NT2/D1 (cell line): ENCODE measurements at regions not wholly inside any gene's neighbourhood (a gene's known extent, or its start where the extent isn't known, plus 50 kb on each side); places are given as distances from the start of the nearest gene placed in this dataset.

Experiments
- DNase-seq: peaks from one replicate; pipeline ENCODE4 v3.0.0-alpha.2; 2011; ENCODE audit warnings: low read depth, low spot score
- H3K27me3 ChIP-seq: 2 replicates; pipeline ENCODE4 v1.6.0; 2011; ENCODE audit warnings: mild to moderate bottlenecking; ENCODE audit not compliant: insufficient read length, insufficient read depth
- H3K36me3 ChIP-seq: 2 replicates; pipeline ENCODE4 v1.6.1; 2011; ENCODE audit warnings: mild to moderate bottlenecking, low read length, mixed read lengths; ENCODE audit not compliant: insufficient read depth, insufficient read length
- H3K4me1 ChIP-seq: 2 replicates; pipeline ENCODE4 v1.5.1; 2011; ENCODE audit not compliant: insufficient read depth, insufficient read length
- H3K4me3 ChIP-seq: 2 replicates; pipeline ENCODE4 v1.5.1; 2011; ENCODE audit warnings: low read depth; ENCODE audit not compliant: insufficient read length
- H3K9ac ChIP-seq: 2 replicates; pipeline ENCODE4 v1.6.0; 2011; ENCODE audit warnings: low read depth; ENCODE audit not compliant: insufficient read length
- H3K9me3 ChIP-seq: 2 replicates; pipeline ENCODE4 v1.5.1; 2011; ENCODE audit warnings: mild to moderate bottlenecking, low read length; ENCODE audit not compliant: insufficient read depth
- SUZ12 ChIP-seq: IDR thresholded peaks from 2 replicates; pipeline ENCODE4 v1.6.1; 2011; ENCODE audit not compliant: insufficient read length, insufficient read depth; ENCODE audit errors: extremely low read depth
- YY1 ChIP-seq: IDR thresholded peaks from 2 replicates; pipeline ENCODE4 v1.6.1; 2011; ENCODE audit not compliant: insufficient read length, insufficient read depth
- ZNF274 ChIP-seq: IDR thresholded peaks from 2 replicates; pipeline ENCODE4 v1.6.1; 2011; ENCODE audit warnings: mild to moderate bottlenecking, low read depth, low read length

DNA sequence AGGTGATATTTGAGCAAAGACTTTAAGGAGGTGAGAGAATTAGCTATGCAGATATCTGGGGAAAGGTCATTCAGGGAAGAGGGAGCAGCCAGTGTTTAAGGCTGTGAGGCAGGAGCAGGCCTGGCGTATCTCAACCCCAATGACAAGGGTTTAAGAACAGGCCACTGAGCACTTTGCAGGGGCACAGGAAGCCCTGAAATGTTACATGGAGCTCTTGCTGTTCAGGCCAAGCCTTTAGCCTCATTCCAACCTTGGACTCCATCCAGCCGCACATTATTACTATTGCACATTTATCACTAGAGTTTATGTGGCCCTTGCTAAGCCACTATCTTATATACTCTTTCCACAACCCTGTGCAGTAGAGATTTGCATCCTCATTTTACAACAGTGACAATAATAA, 114.0 kb downstream of the EFNB1 start:
- H3K4me1 ChIP-seq = peaks cover 3% of the 10 kb centered on the region
- no peak overlapping the region for H3K4me3 ChIP-seq
- no peak for DNase-seq
- no peaks in the 10 kb centered on the region for H3K9me3 ChIP-seq
- H3K36me3 ChIP-seq = no peaks in the 10 kb centered on the region
- no peak for TF ChIP-seq ZNF274
- H3K9ac ChIP-seq = no peak overlapping the region
- H3K27me3 ChIP-seq = no peaks in the 10 kb centered on the region

DNA sequence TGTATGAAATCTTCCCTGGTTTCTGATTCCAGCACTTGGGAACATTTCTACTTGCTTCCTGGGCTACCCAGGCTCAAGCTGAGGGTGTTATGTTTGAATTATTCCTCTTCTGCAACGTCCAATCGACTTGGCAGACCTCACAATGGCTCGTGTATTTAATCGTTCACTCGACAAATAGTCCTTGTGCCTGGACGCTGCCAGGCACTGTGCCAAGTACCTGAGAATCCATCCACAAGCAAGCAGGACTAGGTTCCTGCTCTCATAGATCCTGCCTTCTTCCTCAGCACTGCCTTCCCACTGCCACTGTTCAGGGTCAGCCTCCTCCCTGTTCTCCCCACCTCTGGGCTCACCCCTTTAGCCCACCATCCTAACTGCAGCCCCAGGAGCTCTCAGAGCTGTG, 113.3 kb downstream of the EFNB1 start:
- no peaks in the 10 kb centered on the region for H3K36me3 ChIP-seq
- DNase-seq = no peak
- H3K9me3 ChIP-seq = no peaks in the 10 kb centered on the region
- TF ChIP-seq SUZ12 (no peak), ZNF274 (no peak), YY1 (no peak)
- H3K4me3 ChIP-seq = no peak overlapping the region
- peaks cover 3% of the 10 kb centered on the region for H3K4me1 ChIP-seq
- no peak overlapping the region for H3K9ac ChIP-seq
- H3K27me3 ChIP-seq = no peaks in the 10 kb centered on the region

DNA sequence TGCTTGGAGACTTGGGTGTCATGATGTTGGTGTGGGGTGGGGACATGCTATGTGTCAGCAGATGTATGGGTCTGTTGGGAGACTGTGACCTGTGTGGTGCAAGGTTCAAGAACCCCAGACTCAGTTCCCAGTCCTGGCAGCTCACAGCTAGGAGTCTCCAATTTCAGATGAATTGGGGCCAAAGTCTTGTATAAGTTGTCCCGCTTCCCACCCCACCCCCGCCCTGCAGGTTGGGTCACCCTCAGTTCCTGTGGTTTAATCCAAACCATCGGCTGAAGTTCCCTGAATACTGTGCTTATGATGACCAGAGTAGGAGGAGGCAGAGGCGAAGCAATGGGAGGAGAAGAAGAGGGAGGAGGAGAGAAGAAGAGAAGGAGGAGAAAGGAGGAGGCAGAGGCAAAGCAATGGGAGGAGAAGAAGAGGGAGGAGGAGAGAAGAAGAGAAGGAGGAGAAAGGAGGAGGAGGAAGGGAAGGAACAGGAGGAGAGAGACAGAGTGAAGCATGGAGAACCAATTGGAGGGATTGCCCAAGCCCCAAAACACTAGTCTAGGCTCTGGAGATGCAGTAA, 112.6 kb downstream of the EFNB1 start:
- Histone ChIP-seq H3K9ac (no peak overlapping the region), H3K36me3 (no peaks in the 10 kb centered on the region), H3K4me1 (peaks cover 3% of the 10 kb centered on the region), H3K4me3 (no peak overlapping the region), H3K27me3 (no peaks in the 10 kb centered on the region), H3K9me3 (no peaks in the 10 kb centered on the region)
- TF ChIP-seq SUZ12 (no peak), YY1 (no peak), ZNF274 (no peak)
- no peak for DNase-seq

DNA sequence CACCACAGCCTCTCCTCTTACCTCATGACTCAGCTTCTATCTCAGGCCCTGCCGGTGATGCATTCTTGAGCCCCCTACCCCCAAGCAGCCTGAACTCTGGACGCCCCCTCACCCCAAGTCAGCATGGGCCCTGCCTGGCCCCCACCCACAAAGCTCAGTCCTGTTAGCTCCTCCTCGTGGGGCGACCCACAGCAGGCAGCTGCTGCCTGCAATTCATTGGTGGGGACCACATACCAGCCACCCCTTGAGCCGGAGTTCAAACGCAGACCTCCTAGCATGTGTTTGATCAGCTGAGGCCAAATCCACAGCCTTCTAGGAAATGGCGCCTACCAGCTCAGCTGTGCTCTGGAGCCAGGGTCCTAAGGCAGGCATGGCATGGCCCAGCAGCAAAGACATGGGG, 111.8 kb downstream of the EFNB1 start:
- H3K9me3 ChIP-seq = no peaks in the 10 kb centered on the region
- no peak overlapping the region for H3K9ac ChIP-seq
- peaks cover 3% of the 10 kb centered on the region for H3K4me1 ChIP-seq
- TF ChIP-seq ZNF274 (no peak), SUZ12 (no peak), YY1 (no peak)
- H3K36me3 ChIP-seq = no peaks in the 10 kb centered on the region
- DNase-seq = no peak
- H3K27me3 ChIP-seq = no peaks in the 10 kb centered on the region
- no peak overlapping the region for H3K4me3 ChIP-seq

DNA sequence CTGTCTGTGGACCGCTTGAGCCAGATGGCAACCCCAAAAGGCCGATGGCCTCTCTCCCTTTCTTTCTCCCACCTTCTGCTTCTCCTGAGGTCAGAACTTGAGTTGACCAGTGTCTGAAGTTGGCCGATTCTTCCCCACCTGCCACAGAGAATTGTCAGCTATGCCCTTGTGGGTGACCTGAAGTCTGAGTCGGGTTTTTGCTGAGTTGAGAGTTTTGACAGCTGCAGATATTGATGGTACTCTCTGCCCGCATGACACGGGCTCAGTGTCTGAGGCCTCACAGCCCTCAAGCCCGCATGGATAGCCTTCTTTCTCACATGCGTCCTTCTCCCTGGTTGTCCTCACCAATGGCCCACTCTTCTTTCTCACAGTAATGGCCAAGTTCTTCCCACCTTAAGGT, 111.0 kb downstream of the EFNB1 start:
- Histone ChIP-seq H3K4me3 (no peak overlapping the region), H3K27me3 (no peaks in the 10 kb centered on the region), H3K9ac (no peak overlapping the region), H3K36me3 (no peaks in the 10 kb centered on the region), H3K4me1 (peaks cover 3% of the 10 kb centered on the region), H3K9me3 (no peaks in the 10 kb centered on the region)
- no peak for TF ChIP-seq ZNF274
- DNase-seq = no peak

DNA sequence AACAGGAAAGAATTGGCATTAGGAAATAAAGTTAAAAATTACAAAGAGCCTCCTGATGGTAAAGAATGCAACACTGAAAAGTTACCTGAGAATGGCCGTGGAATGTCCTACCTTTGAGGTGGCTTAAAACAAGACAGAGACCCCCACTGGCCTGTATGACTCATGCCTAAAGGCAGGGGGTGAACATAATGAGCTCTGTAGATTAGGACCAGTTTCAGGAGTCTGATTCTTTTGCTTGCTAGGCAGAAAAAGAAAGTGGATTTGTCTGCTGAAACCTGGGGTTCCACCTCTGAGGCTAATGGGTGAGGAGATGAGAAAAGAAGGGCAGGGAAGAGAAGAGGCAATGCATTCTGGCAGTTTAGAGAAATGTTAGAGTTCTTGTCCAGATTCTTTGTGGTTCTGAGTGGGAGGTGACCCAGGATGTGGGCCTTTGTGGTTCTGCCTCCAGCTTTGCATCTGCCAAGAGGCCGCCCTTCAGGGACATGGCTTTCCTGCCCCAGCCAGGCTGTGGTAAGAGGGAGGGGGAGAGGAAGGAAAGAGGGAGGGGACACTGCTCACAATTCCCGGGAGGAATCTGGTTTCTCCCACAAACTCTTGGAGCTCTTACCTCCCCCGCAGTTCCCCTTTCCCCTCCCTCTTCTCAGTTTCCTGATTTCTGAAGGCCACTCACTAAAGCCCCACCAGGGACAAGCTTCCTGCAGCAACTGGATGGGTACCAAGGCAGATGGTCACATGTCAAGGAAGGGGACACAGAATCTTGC, 109.6 kb downstream of the EFNB1 start:
- Histone ChIP-seq H3K4me3 (no peak overlapping the region), H3K9me3 (no peaks in the 10 kb centered on the region), H3K36me3 (no peaks in the 10 kb centered on the region), H3K27me3 (no peaks in the 10 kb centered on the region), H3K9ac (no peak overlapping the region), H3K4me1 (peaks cover 3% of the 10 kb centered on the region)
- no peak for TF ChIP-seq YY1
- no peak for TF ChIP-seq ZNF274
- TF ChIP-seq SUZ12 = no peak
- DNase-seq = no peak

DNA sequence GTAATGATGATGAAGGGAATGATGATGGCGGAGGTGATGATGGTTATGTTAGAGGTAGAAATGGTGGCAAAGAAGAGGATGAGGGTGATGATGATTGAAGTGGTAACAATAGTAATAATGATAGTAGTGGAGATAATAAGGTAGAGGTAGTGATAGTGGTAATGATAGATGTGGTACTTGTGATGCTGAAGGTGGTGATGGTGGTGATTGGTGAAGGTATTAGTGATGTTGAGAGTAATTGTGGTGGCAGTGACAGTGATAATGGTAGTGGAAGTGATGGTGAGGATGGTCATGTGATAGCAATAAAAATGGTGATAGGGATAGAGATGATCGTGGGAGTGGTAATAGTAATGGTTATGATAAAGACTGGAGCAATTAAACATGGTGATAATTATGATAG, 108.8 kb downstream of the EFNB1 start:
- DNase-seq = no peak
- H3K9ac ChIP-seq = no peak overlapping the region
- TF ChIP-seq YY1 (no peak), ZNF274 (no peak), SUZ12 (no peak)

DNA sequence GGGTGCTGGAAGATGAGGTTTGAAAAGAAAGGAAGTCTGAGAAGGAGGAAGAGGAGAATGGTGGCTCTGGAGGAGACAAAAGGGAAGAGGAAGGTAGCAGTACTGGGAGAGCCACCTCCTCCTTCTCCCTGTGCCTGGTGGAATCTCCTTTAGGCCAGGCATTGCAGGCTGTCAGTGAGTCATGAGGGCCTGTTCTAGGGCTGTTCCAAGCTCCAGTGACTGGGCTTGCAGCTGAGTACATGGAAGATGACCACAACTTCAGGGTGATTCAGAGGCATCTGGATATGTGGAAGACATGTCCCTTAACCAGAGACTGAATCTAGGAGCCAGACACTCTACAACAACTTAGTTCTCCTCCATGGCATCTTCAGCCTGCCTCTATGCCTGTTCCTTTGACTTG, 107.8 kb downstream of the EFNB1 start:
- no peaks in the 10 kb centered on the region for H3K9me3 ChIP-seq
- H3K27me3 ChIP-seq = no peaks in the 10 kb centered on the region
- peaks cover 3% of the 10 kb centered on the region for H3K4me1 ChIP-seq
- no peak overlapping the region for H3K9ac ChIP-seq
- TF ChIP-seq ZNF274 = no peak
- TF ChIP-seq YY1 = no peak
- TF ChIP-seq SUZ12 = no peak
- H3K4me3 ChIP-seq = no peak overlapping the region
- no peak for DNase-seq
- no peaks in the 10 kb centered on the region for H3K36me3 ChIP-seq

More for the DNA sequence above, 108.8 kb downstream of the EFNB1 start:
- Histone ChIP-seq H3K4me3 (no peak overlapping the region), H3K27me3 (no peaks in the 10 kb centered on the region), H3K4me1 (peaks cover 3% of the 10 kb centered on the region), H3K9me3 (no peaks in the 10 kb centered on the region), H3K36me3 (no peaks in the 10 kb centered on the region)
